ENCODE measurements at regions not wholly inside any gene's neighbourhood (a gene's known extent, or its start where the extent isn't known, plus 50 kb on each side); places are given as distances from the start of the nearest gene placed in this dataset.
"Not testable (repeated sequence)": the region's sequence is repeated elsewhere in the genome, so short reads cannot be mapped to it uniquely, and the experiment has no call there.

DNA sequence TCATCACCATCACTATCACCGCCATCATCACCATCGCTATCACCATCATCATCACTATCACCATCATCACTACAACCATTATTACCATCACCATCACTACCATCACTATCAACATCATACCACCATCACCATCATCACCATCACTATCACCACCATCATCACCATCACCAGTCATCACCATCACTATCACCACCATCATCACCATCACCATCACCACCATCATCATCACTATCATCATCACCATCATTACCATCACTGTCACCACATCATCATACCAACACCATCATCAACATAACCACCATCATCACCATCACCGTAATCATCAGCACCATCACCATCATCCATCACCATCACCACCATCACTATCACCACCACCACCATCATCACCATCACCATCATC lies 213.8 kb downstream of the ALG10 start:
- Histone ChIP-seq H3K27me3 (ENCODE audit: control insufficient read depth, insufficient read depth, low read length) (no peaks in the 10 kb centered on the region), H3K4me3 (ENCODE audit: low read length) (no peak overlapping the region), H3K9me3 (ENCODE audit: control insufficient read depth, insufficient read depth, low read length) (no peaks in the 10 kb centered on the region), H3K4me1 (ENCODE audit: control insufficient read depth, insufficient read depth, low read length) (no peaks in the 10 kb centered on the region), H3K36me3 (ENCODE audit: control insufficient read depth, insufficient read depth, low read length) (no peaks in the 10 kb centered on the region), H3K27ac (ENCODE audit: low read length) (no peak overlapping the region)
- 85% methylated on average over 3 of the region's 3 CpGs for WGBS (ENCODE audit: insufficient coverage)
- intact Hi-C loops (cut with micrococcal nuclease): no loop called here
- no peaks in the 10 kb centered on the region for H3K9me3 Mint-ChIP-seq
- H3K27ac Mint-ChIP-seq: no peak overlapping the region
- no peak overlapping the region for H3K4me3 Mint-ChIP-seq
- no peak for DNase-seq
- no peaks in the 10 kb centered on the region for H3K27me3 Mint-ChIP-seq (ENCODE audit: low read depth in 2 of 2)
- H3K4me1 Mint-ChIP-seq: no peaks in the 10 kb centered on the region
- TF ChIP-seq, protein P1, sequence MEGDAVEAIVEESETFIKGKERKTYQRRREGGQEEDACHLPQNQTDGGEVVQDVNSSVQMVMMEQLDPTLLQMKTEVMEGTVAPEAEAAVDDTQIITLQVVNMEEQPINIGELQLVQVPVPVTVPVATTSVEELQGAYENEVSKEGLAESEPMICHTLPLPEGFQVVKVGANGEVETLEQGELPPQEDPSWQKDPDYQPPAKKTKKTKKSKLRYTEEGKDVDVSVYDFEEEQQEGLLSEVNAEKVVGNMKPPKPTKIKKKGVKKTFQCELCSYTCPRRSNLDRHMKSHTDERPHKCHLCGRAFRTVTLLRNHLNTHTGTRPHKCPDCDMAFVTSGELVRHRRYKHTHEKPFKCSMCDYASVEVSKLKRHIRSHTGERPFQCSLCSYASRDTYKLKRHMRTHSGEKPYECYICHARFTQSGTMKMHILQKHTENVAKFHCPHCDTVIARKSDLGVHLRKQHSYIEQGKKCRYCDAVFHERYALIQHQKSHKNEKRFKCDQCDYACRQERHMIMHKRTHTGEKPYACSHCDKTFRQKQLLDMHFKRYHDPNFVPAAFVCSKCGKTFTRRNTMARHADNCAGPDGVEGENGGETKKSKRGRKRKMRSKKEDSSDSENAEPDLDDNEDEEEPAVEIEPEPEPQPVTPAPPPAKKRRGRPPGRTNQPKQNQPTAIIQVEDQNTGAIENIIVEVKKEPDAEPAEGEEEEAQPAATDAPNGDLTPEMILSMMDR (IDR thresholded peaks at IDR 0.05): no peak
- no peaks in the 10 kb centered on the region for H3K36me3 Mint-ChIP-seq
- no peak for ATAC-seq

DNA sequence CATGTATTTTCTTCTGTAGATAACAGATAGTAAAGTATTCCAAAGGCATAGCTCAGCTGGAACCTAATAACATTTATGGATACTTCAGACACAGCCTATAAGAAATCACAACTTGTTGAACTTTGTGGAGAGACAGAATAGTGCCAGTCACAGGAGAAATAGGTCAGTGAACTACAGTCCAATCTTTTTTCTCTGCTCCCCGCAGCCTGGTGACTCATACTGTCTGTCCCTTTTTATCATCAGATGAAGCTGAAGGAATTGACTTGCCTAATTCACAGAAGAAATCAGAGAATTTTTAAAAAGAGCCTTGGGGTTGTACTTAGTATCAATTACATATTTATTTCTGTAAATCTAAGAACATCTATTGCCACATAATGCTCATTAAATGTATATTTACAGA lies 222.3 kb downstream of the ALG10 start:
- H3K27me3 Mint-ChIP-seq (ENCODE audit: low read depth in 2 of 2): no peaks in the 10 kb centered on the region
- ATAC-seq: no peak

DNA sequence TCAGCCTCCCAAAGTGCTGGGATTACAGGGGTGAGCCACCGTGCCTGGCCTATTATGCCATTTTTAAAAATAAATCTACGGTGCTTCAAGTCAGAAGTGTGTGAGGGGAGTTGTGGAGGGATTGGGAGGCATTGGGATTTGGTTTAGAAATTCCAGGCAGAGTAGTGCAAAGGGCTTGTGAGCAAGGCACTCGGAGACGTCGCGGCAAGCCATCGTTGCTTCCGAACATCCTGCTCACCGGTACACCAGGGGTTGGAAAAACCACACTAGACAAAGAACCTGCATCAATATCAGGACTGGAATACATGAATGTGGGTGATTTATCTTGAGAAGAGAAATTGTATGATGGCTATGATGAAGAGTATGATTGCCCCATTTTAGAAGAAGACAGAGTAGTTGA lies 227.0 kb downstream of the ALG10 start:
- H3K9me3 Mint-ChIP-seq: peaks cover 0 to 4% of the 10 kb centered on the region in 2 donors
- Histone ChIP-seq H3K36me3 (ENCODE audit: control insufficient read depth, insufficient read depth, low read length) (no peaks in the 10 kb centered on the region), H3K27me3 (ENCODE audit: control insufficient read depth, insufficient read depth, low read length) (no peaks in the 10 kb centered on the region), H3K9me3 (ENCODE audit: control insufficient read depth, insufficient read depth, low read length) (no peaks in the 10 kb centered on the region), H3K27ac (ENCODE audit: low read length) (no peak overlapping the region), H3K4me1 (ENCODE audit: control insufficient read depth, insufficient read depth, low read length) (no peaks in the 10 kb centered on the region), H3K4me3 (ENCODE audit: low read length) (no peak overlapping the region)
- no peak overlapping the region for H3K4me3 Mint-ChIP-seq
- H3K36me3 Mint-ChIP-seq: no peaks in the 10 kb centered on the region
- H3K27ac Mint-ChIP-seq: no peak overlapping the region
- H3K4me1 Mint-ChIP-seq: no peaks in the 10 kb centered on the region
- intact Hi-C loops (cut with micrococcal nuclease): no loop called here
- no peaks in the 10 kb centered on the region for H3K27me3 Mint-ChIP-seq (ENCODE audit: low read depth in 2 of 2)
- ATAC-seq (no peak), DNase-seq (no peak)
- WGBS (ENCODE audit: insufficient coverage): 97% methylated on average over 9 of the region's 9 CpGs
- TF ChIP-seq, protein P1 (IDR thresholded peaks at IDR 0.05): no peak

More for the DNA sequence above, 222.3 kb downstream of the ALG10 start:
- intact Hi-C loops (cut with micrococcal nuclease): no loop called here
- Histone ChIP-seq H3K4me1 (ENCODE audit: control insufficient read depth, insufficient read depth, low read length) (no peaks in the 10 kb centered on the region), H3K9me3 (ENCODE audit: control insufficient read depth, insufficient read depth, low read length) (no peaks in the 10 kb centered on the region), H3K4me3 (ENCODE audit: low read length) (no peak overlapping the region), H3K27ac (ENCODE audit: low read length) (no peak overlapping the region), H3K27me3 (ENCODE audit: control insufficient read depth, insufficient read depth, low read length) (no peaks in the 10 kb centered on the region), H3K36me3 (ENCODE audit: control insufficient read depth, insufficient read depth, low read length) (no peaks in the 10 kb centered on the region)
- TF ChIP-seq, protein P1 (IDR thresholded peaks at IDR 0.05): no peak
- DNase-seq: no peak
- Mint-ChIP-seq H3K27ac (no peak overlapping the region), H3K4me1 (no peaks in the 10 kb centered on the region), H3K9me3 (peaks cover 0 to 3% of the 10 kb centered on the region in 2 donors), H3K4me3 (no peak overlapping the region), H3K36me3 (no peaks in the 10 kb centered on the region)
- 100% methylated on average over 1 of the region's 1 CpG for WGBS (ENCODE audit: insufficient coverage)

DNA sequence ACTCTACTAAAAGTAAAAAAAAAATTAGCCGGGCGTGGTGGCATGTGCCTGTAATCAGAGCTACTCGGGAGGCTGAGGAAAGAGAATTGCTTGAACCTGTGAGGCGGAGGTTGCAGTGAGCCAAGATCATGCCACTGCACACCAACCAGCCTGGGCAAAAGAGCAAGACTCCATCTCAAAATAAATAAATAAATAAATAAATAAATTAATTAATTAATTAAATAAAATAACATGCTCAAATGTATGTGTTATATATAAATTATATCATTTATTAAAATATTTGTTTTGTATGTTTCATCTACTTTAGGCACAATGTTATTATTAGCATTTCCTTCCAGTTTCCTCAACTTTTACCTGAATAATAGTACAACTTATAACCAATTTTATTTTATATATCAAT lies 229.6 kb downstream of the ALG10 start:
- H3K27me3 Mint-ChIP-seq (ENCODE audit: low read depth in 2 of 2); H3K36me3 Mint-ChIP-seq; ATAC-seq; H3K9me3 ChIP-seq (ENCODE audit: control insufficient read depth, insufficient read depth, low read length); H3K36me3 ChIP-seq (ENCODE audit: control insufficient read depth, insufficient read depth, low read length); H3K27ac ChIP-seq (ENCODE audit: low read length); intact Hi-C loops (cut with micrococcal nuclease); DNase-seq; H3K27me3 ChIP-seq (ENCODE audit: control insufficient read depth, insufficient read depth, low read length); H3K4me3 ChIP-seq (ENCODE audit: low read length); H3K27ac Mint-ChIP-seq; H3K4me1 ChIP-seq (ENCODE audit: control insufficient read depth, insufficient read depth, low read length); H3K4me1 Mint-ChIP-seq; H3K9me3 Mint-ChIP-seq; H3K4me3 Mint-ChIP-seq: not testable (repeated sequence)
- WGBS (ENCODE audit: insufficient coverage): 88% methylated on average over 4 of the region's 4 CpGs
